ENCODE measurements at regions not wholly inside any gene's neighbourhood (a gene's known extent, or its start where the extent isn't known, plus 50 kb on each side); places are given as distances from the start of the nearest gene placed in this dataset.

GRCh38 chr15:81475926-81476325 lies 101.9 kb upstream of the TMC3 start:
- TF ChIP-seq POLR2A (IDR thresholded peaks at IDR 0.05) (no peak), CTCF (IDR thresholded peaks at IDR 0.05) (no peak)

Data from transverse colon (tissue), 3 donors.